ENCODE measurements at regions not wholly inside any gene's neighbourhood (a gene's known extent, or its start where the extent isn't known, plus 50 kb on each side); places are given as distances from the start of the nearest gene placed in this dataset.

DNA sequence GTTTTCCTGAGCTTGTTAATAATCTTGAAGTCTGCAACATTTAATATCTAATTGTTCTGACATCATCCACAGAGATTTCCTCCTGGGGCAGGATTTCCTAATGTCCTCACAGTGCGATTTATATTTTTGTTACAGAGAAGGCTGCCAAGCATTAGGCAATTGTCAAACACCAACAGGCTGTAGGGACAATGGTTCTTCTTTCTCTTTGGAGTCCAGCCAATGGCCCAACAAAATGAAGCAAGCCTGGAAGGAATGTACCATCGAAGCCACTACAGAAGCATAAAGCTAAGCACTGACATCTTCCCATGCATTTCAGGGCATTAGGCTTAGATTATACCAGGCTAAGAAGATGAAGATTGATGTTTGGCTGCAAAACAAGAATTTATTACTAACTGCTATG, 173.0 kb upstream of the FRMD4B start:
- TF ChIP-seq EZH2 (IDR thresholded peaks at IDR 0.05; ENCODE audit: borderline replicate concordance) (no peak), EZH2phosphoT487 (IDR thresholded peaks at IDR 0.05; ENCODE audit: low read depth, severe bottlenecking, unreplicated experiment) (no peak)
- TF ChIP-seq, protein P1, sequence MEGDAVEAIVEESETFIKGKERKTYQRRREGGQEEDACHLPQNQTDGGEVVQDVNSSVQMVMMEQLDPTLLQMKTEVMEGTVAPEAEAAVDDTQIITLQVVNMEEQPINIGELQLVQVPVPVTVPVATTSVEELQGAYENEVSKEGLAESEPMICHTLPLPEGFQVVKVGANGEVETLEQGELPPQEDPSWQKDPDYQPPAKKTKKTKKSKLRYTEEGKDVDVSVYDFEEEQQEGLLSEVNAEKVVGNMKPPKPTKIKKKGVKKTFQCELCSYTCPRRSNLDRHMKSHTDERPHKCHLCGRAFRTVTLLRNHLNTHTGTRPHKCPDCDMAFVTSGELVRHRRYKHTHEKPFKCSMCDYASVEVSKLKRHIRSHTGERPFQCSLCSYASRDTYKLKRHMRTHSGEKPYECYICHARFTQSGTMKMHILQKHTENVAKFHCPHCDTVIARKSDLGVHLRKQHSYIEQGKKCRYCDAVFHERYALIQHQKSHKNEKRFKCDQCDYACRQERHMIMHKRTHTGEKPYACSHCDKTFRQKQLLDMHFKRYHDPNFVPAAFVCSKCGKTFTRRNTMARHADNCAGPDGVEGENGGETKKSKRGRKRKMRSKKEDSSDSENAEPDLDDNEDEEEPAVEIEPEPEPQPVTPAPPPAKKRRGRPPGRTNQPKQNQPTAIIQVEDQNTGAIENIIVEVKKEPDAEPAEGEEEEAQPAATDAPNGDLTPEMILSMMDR (IDR thresholded peaks at IDR 0.05; ENCODE audit: poor library complexity), result no peak

Measured in hepatocyte (in vitro differentiated cells).